ENCODE measurements at regions not wholly inside any gene's neighbourhood (a gene's known extent, or its start where the extent isn't known, plus 50 kb on each side); places are given as distances from the start of the nearest gene placed in this dataset.

- Mint-ChIP-seq H3K9me3 (peaks cover 0 to 12% (median 3%) of the 10 kb centered on the region in 11 donors), H3K27me3 (peaks cover 0 to 9% (median 5%) of the 10 kb centered on the region in 5 donors), H3K36me3 (no peaks in the 10 kb centered on the region), H3K4me1 (no peaks in the 10 kb centered on the region), H3K4me3 (no peak overlapping the region), H3K27ac (no peak overlapping the region)
- H3K36me3 ChIP-seq (ENCODE audit: control insufficient read depth in 2 of 3, insufficient read depth in 3 of 3, low read length in 3 of 3), result no peaks in the 10 kb centered on the region
- no peaks in the 10 kb centered on the region for H3K4me1 ChIP-seq (ENCODE audit: control insufficient read depth in 2 of 2, insufficient read depth in 2 of 2, low read length in 2 of 2)
- no peak for DNase-seq
- ChIA-PET CTCF (no interaction called here), POLR2A (no interaction called here)
- H3K9me3 ChIP-seq (ENCODE audit: control insufficient read depth in 2 of 3, low read length in 3 of 3), result no peaks in the 10 kb centered on the region
- intact Hi-C loops (cut with micrococcal nuclease), result no loop called here
- H3K27ac ChIP-seq (ENCODE audit: low read depth, low read length), result no peak overlapping the region
- no peaks in the 10 kb centered on the region for H3K27me3 ChIP-seq (ENCODE audit: control insufficient read depth in 2 of 2, insufficient read depth in 2 of 2, low read length in 2 of 2)
- no peak overlapping the region for H3K4me3 ChIP-seq (ENCODE audit: low read length)
- ATAC-seq, result no peak
Measured at GRCh38 chr4:41318839-41319530, 62.3 kb downstream of the UCHL1 start.

- Mint-ChIP-seq H3K36me3 (no peaks in the 10 kb centered on the region), H3K27ac (no peak overlapping the region), H3K4me3 (no peak overlapping the region), H3K27me3 (peaks cover 0 to 8% (median 6%) of the 10 kb centered on the region in 5 donors), H3K4me1 (no peaks in the 10 kb centered on the region), H3K9me3 (peaks cover 0 to 10% (median 3%) of the 10 kb centered on the region in 11 donors)
- intact Hi-C loops (cut with micrococcal nuclease), result no loop called here
- ChIA-PET POLR2A (no interaction called here), CTCF (no interaction called here)
- Histone ChIP-seq H3K27me3 (ENCODE audit: control insufficient read depth in 2 of 2, insufficient read depth in 2 of 2, low read length in 2 of 2) (no peaks in the 10 kb centered on the region), H3K27ac (ENCODE audit: low read depth, low read length) (no peak overlapping the region), H3K36me3 (ENCODE audit: control insufficient read depth in 2 of 3, insufficient read depth in 3 of 3, low read length in 3 of 3) (no peaks in the 10 kb centered on the region), H3K4me3 (ENCODE audit: low read length) (no peak overlapping the region), H3K4me1 (ENCODE audit: control insufficient read depth in 2 of 2, insufficient read depth in 2 of 2, low read length in 2 of 2) (no peaks in the 10 kb centered on the region), H3K9me3 (ENCODE audit: control insufficient read depth in 2 of 3, low read length in 3 of 3) (no peaks in the 10 kb centered on the region)
- DNase-seq (no peak), ATAC-seq (no peak)
Measured at GRCh38 chr4:41319553-41319952, 62.8 kb downstream of the UCHL1 start.

- ATAC-seq (no peak), DNase-seq (no peak)
- ChIA-PET CTCF (no interaction called here), POLR2A (no interaction called here)
- no peaks in the 10 kb centered on the region for H3K27me3 ChIP-seq (ENCODE audit: control insufficient read depth in 2 of 2, insufficient read depth in 2 of 2, low read length in 2 of 2)
- no peaks in the 10 kb centered on the region for H3K9me3 ChIP-seq (ENCODE audit: control insufficient read depth in 2 of 3, low read length in 3 of 3)
- Mint-ChIP-seq H3K9me3 (peaks cover 0 to 10% (median 3%) of the 10 kb centered on the region in 11 donors), H3K27ac (no peak overlapping the region), H3K27me3 (peaks cover 0 to 9% (median 5%) of the 10 kb centered on the region in 5 donors), H3K4me3 (no peak overlapping the region), H3K4me1 (no peaks in the 10 kb centered on the region), H3K36me3 (no peaks in the 10 kb centered on the region)
- H3K36me3 ChIP-seq (ENCODE audit: control insufficient read depth in 2 of 3, insufficient read depth in 3 of 3, low read length in 3 of 3), result no peaks in the 10 kb centered on the region
- H3K4me3 ChIP-seq (ENCODE audit: low read length), result no peak overlapping the region
- intact Hi-C loops (cut with micrococcal nuclease), result no loop called here
- H3K27ac ChIP-seq (ENCODE audit: low read depth, low read length), result no peak overlapping the region
- no peaks in the 10 kb centered on the region for H3K4me1 ChIP-seq (ENCODE audit: control insufficient read depth in 2 of 2, insufficient read depth in 2 of 2, low read length in 2 of 2)
Measured at GRCh38 chr4:41320278-41320677, 63.5 kb downstream of the UCHL1 start.

DNA sequence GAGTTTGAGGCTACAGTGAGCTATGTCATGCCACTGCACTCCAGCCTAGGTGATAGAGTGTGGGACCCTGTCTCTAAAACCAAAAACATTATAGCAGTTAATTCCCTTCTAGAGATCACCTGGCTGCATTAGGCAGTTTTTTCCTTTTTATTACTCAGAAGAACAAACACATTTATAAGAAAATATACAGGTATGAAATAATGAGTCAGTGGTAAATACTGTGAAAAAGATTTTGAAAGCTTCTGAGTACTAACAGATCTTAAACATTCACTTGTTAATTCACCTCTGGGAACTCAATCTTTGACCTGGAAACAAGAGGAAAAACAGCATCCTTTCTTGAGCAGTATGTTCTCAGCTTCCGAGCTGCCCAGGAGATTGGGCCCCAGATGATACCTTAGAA lies 64.1 kb downstream of the UCHL1 start:
- Histone ChIP-seq H3K4me3 (ENCODE audit: low read length) (no peak overlapping the region), H3K27ac (ENCODE audit: low read depth, low read length) (no peak overlapping the region), H3K4me1 (ENCODE audit: control insufficient read depth in 2 of 2, insufficient read depth in 2 of 2, low read length in 2 of 2) (no peaks in the 10 kb centered on the region), H3K9me3 (ENCODE audit: control insufficient read depth in 2 of 3, low read length in 3 of 3) (no peaks in the 10 kb centered on the region), H3K36me3 (ENCODE audit: control insufficient read depth in 2 of 3, insufficient read depth in 3 of 3, low read length in 3 of 3) (no peaks in the 10 kb centered on the region), H3K27me3 (ENCODE audit: control insufficient read depth in 2 of 2, insufficient read depth in 2 of 2, low read length in 2 of 2) (no peaks in the 10 kb centered on the region)
- CTCF ChIA-PET, result no interaction called here
- POLR2A ChIA-PET, result no interaction called here
- ATAC-seq (no peak), DNase-seq (no peak)
- intact Hi-C loops (cut with micrococcal nuclease), result no loop called here
- Mint-ChIP-seq H3K27ac (no peak overlapping the region), H3K9me3 (peaks cover 0 to 10% (median 3%) of the 10 kb centered on the region in 11 donors), H3K36me3 (no peaks in the 10 kb centered on the region), H3K4me3 (no peak overlapping the region), H3K4me1 (no peaks in the 10 kb centered on the region), H3K27me3 (peaks cover 0 to 9% (median 5%) of the 10 kb centered on the region in 5 donors)

DNA sequence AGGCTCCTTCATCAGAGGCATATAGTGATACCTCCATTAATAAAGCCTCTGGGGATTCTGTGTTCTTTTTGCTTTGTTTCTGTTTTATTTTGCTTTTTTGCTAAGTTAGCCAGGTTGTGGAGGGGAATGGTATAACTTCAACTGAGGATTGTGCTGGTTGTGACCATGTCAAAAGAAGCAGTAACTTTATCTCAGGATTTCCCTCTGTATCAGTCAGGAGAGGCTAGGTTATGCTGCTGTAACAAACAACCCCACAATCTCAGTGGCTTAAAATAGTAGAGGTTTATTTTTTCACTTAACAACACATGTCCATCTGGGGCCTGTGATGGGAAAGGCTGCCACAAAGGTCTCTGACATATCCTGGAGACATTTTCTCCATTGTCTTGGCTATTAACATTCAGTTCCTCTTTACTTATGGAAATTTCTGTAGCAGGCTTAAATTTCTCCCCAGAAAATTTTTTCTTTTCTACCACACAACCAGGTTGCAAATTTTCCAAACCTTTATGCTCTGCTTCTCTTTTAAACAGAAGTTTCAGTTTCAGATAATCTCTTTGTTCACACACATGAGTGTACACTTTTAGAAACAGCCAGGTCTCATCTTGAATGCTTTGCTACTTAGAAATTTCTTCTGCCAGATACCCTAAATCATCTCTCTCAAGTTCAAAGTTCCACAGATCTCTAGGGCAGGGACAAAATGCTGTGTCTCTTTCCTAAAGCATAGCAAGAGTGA lies 64.7 kb downstream of the UCHL1 start:
- Histone ChIP-seq H3K4me3 (ENCODE audit: low read length) (no peak overlapping the region), H3K4me1 (ENCODE audit: control insufficient read depth in 2 of 2, insufficient read depth in 2 of 2, low read length in 2 of 2) (no peaks in the 10 kb centered on the region), H3K9me3 (ENCODE audit: control insufficient read depth in 2 of 3, low read length in 3 of 3) (no peaks in the 10 kb centered on the region), H3K27ac (ENCODE audit: low read depth, low read length) (no peak overlapping the region), H3K36me3 (ENCODE audit: control insufficient read depth in 2 of 3, insufficient read depth in 3 of 3, low read length in 3 of 3) (no peaks in the 10 kb centered on the region), H3K27me3 (ENCODE audit: control insufficient read depth in 2 of 2, insufficient read depth in 2 of 2, low read length in 2 of 2) (no peaks in the 10 kb centered on the region)
- Mint-ChIP-seq H3K27me3 (peaks cover 0 to 9% (median 5%) of the 10 kb centered on the region in 5 donors), H3K4me1 (no peaks in the 10 kb centered on the region), H3K36me3 (no peaks in the 10 kb centered on the region), H3K4me3 (no peak overlapping the region), H3K27ac (no peak overlapping the region), H3K9me3 (peaks cover 0 to 10% (median 2%) of the 10 kb centered on the region in 11 donors)
- ChIA-PET POLR2A (no interaction called here), CTCF (no interaction called here)
- ATAC-seq, result no peak
- intact Hi-C loops (cut with micrococcal nuclease), result no loop called here
- no peak for DNase-seq

DNA sequence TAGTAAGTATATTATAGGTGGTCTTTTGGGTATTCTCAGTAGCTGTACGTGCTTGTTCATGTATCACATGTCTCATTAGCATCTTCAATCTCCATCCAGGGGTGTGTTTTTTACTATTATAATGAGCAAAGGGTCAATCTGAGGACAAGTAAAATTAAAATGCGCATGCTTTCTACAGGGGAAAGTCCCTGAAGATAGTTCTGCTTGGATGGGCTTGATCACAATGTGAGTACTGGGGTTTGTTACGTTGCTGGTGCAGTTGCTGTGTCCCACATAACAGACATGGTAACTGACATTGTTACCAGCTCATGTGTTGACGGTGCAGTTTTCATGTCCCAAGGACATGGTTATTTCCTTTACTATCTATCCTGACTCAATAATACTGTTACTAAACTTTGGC lies 65.9 kb downstream of the UCHL1 start:
- no peak overlapping the region for H3K4me3 Mint-ChIP-seq
- peaks cover 0 to 13% (median 5%) of the 10 kb centered on the region in 5 donors for H3K27me3 Mint-ChIP-seq
- DNase-seq (no peak), ATAC-seq (no peak)
- H3K27me3 ChIP-seq (ENCODE audit: control insufficient read depth in 2 of 2, insufficient read depth in 2 of 2, low read length in 2 of 2), result no peaks in the 10 kb centered on the region
- no peak overlapping the region for H3K27ac Mint-ChIP-seq
- no peak overlapping the region for H3K27ac ChIP-seq (ENCODE audit: low read depth, low read length)
- peaks cover 0 to 10% (median 2%) of the 10 kb centered on the region in 11 donors for H3K9me3 Mint-ChIP-seq
- no peak overlapping the region for H3K4me3 ChIP-seq (ENCODE audit: low read length)
- ChIA-PET CTCF (no interaction called here), POLR2A (no interaction called here)
- no peaks in the 10 kb centered on the region for H3K36me3 ChIP-seq (ENCODE audit: control insufficient read depth in 2 of 3, insufficient read depth in 3 of 3, low read length in 3 of 3)
- H3K4me1 ChIP-seq (ENCODE audit: control insufficient read depth in 2 of 2, insufficient read depth in 2 of 2, low read length in 2 of 2), result no peaks in the 10 kb centered on the region
- no peaks in the 10 kb centered on the region for H3K36me3 Mint-ChIP-seq
- intact Hi-C loops (cut with micrococcal nuclease), result no loop called here
- H3K4me1 Mint-ChIP-seq, result no peaks in the 10 kb centered on the region
- no peaks in the 10 kb centered on the region for H3K9me3 ChIP-seq (ENCODE audit: control insufficient read depth in 2 of 3, low read length in 3 of 3)

GRCh38 chr4:41323179-41323578 lies 66.5 kb downstream of the UCHL1 start:
- H3K9me3 ChIP-seq (ENCODE audit: control insufficient read depth in 2 of 3, low read length in 3 of 3), result no peaks in the 10 kb centered on the region
- intact Hi-C loops (cut with micrococcal nuclease), result no loop called here
- ChIA-PET CTCF (no interaction called here), POLR2A (no interaction called here)
- ATAC-seq (no peak), DNase-seq (no peak)
- H3K4me3 Mint-ChIP-seq, result no peak overlapping the region
- H3K27ac Mint-ChIP-seq, result no peak overlapping the region
- no peaks in the 10 kb centered on the region for H3K36me3 Mint-ChIP-seq
- H3K9me3 Mint-ChIP-seq, result peaks cover 0 to 10% (median 2%) of the 10 kb centered on the region in 11 donors
- H3K4me1 Mint-ChIP-seq, result no peaks in the 10 kb centered on the region
- H3K27me3 ChIP-seq (ENCODE audit: control insufficient read depth in 2 of 2, insufficient read depth in 2 of 2, low read length in 2 of 2), result no peaks in the 10 kb centered on the region
- H3K27ac ChIP-seq (ENCODE audit: low read depth, low read length), result no peak overlapping the region
- no peaks in the 10 kb centered on the region for H3K4me1 ChIP-seq (ENCODE audit: control insufficient read depth in 2 of 2, insufficient read depth in 2 of 2, low read length in 2 of 2)
- no peak overlapping the region for H3K4me3 ChIP-seq (ENCODE audit: low read length)
- no peaks in the 10 kb centered on the region for H3K36me3 ChIP-seq (ENCODE audit: control insufficient read depth in 2 of 3, insufficient read depth in 3 of 3, low read length in 3 of 3)
- peaks cover 0 to 17% (median 6%) of the 10 kb centered on the region in 5 donors for H3K27me3 Mint-ChIP-seq

Data from naive thymus-derived CD4-positive, alpha-beta T cell (primary cell).